T-helper 17 cell (primary cell): ENCODE measurements at regions not wholly inside any gene's neighbourhood (a gene's known extent, or its start where the extent isn't known, plus 50 kb on each side); places are given as distances from the start of the nearest gene placed in this dataset.

Experiments
- ATAC-seq: fragments of 150-1000 bp; cut with Tn5 transposase; 2 replicates; pipeline ENCODE4 v1.10.0; 2021; ENCODE audit warnings: mild to moderate bottlenecking, moderate library complexity
- DNase-seq, 3 donors: peaks; one replicate each; pipeline versions ENCODE4 v3.0.0 to v3.0.0-alpha.2; 2020 to 2021
- H3K9me3 ChIP-seq: one replicate; pipeline ENCODE4 v1.7.0; 2013; ENCODE audit warnings: low read length, mild to moderate bottlenecking; ENCODE audit not compliant: control insufficient read depth, poor library complexity, severe bottlenecking
- H3K27ac Mint-ChIP-seq: one replicate; pipeline ENCODE4 v1.8.0; 2022; ENCODE audit warnings: mild to moderate bottlenecking, moderate library complexity, mixed read lengths
- H3K27me3 Mint-ChIP-seq: one replicate; pipeline ENCODE4 v1.8.0; 2022; ENCODE audit warnings: mixed read lengths
- H3K36me3 Mint-ChIP-seq: one replicate; pipeline ENCODE4 v1.8.0; 2022; ENCODE audit warnings: low read depth, mixed read lengths
- H3K4me1 Mint-ChIP-seq: one replicate; pipeline ENCODE4 v1.8.0; 2022; ENCODE audit warnings: mild to moderate bottlenecking, mixed read lengths
- H3K4me3 Mint-ChIP-seq: one replicate; pipeline ENCODE4 v1.8.0; 2022; ENCODE audit warnings: mild to moderate bottlenecking, moderate library complexity, mixed read lengths

- no peak overlapping the region for H3K4me3 Mint-ChIP-seq
Observed at GRCh38 chr9:72415948-72416347, 50.9 kb upstream of the ZFAND5 start.

DNA sequence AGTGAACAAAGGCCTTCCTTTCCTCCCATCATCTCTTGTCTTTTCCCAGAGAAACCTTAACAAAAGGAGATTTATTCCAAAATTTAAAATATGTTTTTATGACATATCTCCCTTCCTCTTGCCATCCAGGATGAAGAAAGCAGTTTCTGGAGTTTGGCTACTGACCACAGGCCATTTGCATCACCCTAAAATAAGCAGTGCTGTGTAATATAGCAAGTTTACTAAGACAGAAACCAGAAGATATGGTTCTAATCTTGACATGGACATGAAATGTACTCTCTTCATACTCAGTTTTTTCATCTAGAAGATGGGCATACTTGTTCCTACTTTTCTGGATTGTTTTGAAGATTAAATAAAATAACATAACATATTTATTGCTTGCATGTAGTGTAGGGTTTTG, 50.2 kb upstream of the ZFAND5 start:
- Mint-ChIP-seq H3K36me3 (no peaks in the 10 kb centered on the region), H3K4me1 (no peaks in the 10 kb centered on the region), H3K4me3 (no peak overlapping the region), H3K27ac (no peak overlapping the region), H3K27me3 (no peaks in the 10 kb centered on the region)
- DNase-seq (no peak), ATAC-seq (no peak)
- no peaks in the 10 kb centered on the region for H3K9me3 ChIP-seq

More at GRCh38 chr9:72415948-72416347, 50.9 kb upstream of the ZFAND5 start:
- Mint-ChIP-seq H3K4me1 (no peaks in the 10 kb centered on the region), H3K27ac (no peak overlapping the region), H3K27me3 (no peaks in the 10 kb centered on the region), H3K36me3 (no peaks in the 10 kb centered on the region)
- no peak for DNase-seq
- no peaks in the 10 kb centered on the region for H3K9me3 ChIP-seq
- ATAC-seq, result no peak
